ENCODE measurements at regions not wholly inside any gene's neighbourhood (a gene's known extent, or its start where the extent isn't known, plus 50 kb on each side); places are given as distances from the start of the nearest gene placed in this dataset.

DNA sequence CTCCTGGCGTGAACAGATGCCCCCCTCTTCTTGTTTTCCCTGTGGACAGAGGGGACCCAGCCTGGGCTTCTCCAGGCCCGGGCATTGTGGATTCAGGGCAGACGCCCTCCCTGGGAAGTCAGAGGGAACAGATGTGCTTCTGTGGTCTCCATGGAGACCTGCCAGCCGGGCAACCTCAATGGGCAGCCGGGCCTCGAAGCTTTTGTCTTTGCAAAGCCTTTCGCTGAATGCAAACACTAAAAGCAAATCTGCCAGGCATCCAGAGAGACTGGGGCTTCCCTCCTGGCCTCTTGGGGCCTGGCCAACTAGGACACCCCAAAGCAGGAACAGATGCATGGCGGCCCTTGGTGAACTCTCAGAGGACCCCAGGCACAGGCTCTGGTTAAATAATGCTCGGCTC, 370.0 kb upstream of the SULF2 start:
- ChIA-PET CTCF (ENCODE audit: partially characterized antibody) (no interaction called here), POLR2A (ENCODE audit: partially characterized antibody) (no interaction called here)
- H3K4me3 ChIP-seq (ENCODE audit: low read length in 2 of 2) = no peak overlapping the region
- no peaks in the 10 kb centered on the region for H3K27me3 ChIP-seq (ENCODE audit: insufficient read depth, low read length)
- H3K4me1 ChIP-seq (ENCODE audit: insufficient read depth, low read length) = no peaks in the 10 kb centered on the region
- DNase-seq = no peak
- no peaks in the 10 kb centered on the region for H3K36me3 ChIP-seq (ENCODE audit: insufficient read depth, low read length)
- peaks cover 10 to 20% of the 10 kb centered on the region in 2 donors for H3K27me3 Mint-ChIP-seq
- H3K9me3 Mint-ChIP-seq = peaks cover 2 to 20% (median 9%) of the 10 kb centered on the region in 8 donors
- no peaks in the 10 kb centered on the region for H3K9me3 ChIP-seq (ENCODE audit: control insufficient read depth in 1 of 2, low read length in 2 of 2)
- no peaks in the 10 kb centered on the region for H3K4me1 Mint-ChIP-seq
- H3K36me3 Mint-ChIP-seq = no peaks in the 10 kb centered on the region
- no peak overlapping the region for H3K27ac Mint-ChIP-seq
- H3K4me3 Mint-ChIP-seq = no peak overlapping the region
- no peak overlapping the region for H3K27ac ChIP-seq (ENCODE audit: low read depth, low read length)
- intact Hi-C loops (cut with micrococcal nuclease) = no loop called here

GRCh38 chr20:48154040-48154765, 368.9 kb upstream of the SULF2 start:
- no peak overlapping the region for H3K4me3 ChIP-seq (ENCODE audit: low read length in 2 of 2)
- H3K4me3 Mint-ChIP-seq = no peak overlapping the region
- no peaks in the 10 kb centered on the region for H3K4me1 ChIP-seq (ENCODE audit: insufficient read depth, low read length)
- H3K27ac Mint-ChIP-seq = no peak overlapping the region
- CTCF ChIA-PET (ENCODE audit: partially characterized antibody) = no interaction called here
- H3K36me3 Mint-ChIP-seq = no peaks in the 10 kb centered on the region
- intact Hi-C loops (cut with micrococcal nuclease) = no loop called here
- no peak for DNase-seq
- H3K9me3 ChIP-seq (ENCODE audit: control insufficient read depth in 1 of 2, low read length in 2 of 2) = no peaks in the 10 kb centered on the region
- no peaks in the 10 kb centered on the region for H3K36me3 ChIP-seq (ENCODE audit: insufficient read depth, low read length)
- no peaks in the 10 kb centered on the region for H3K27me3 ChIP-seq (ENCODE audit: insufficient read depth, low read length)
- POLR2A ChIA-PET (ENCODE audit: partially characterized antibody) = no interaction called here
- no peaks in the 10 kb centered on the region for H3K4me1 Mint-ChIP-seq
- H3K9me3 Mint-ChIP-seq = peaks cover 2 to 20% (median 9%) of the 10 kb centered on the region in 8 donors
- H3K27ac ChIP-seq (ENCODE audit: low read depth, low read length) = no peak overlapping the region
- H3K27me3 Mint-ChIP-seq = peaks cover 8 to 15% of the 10 kb centered on the region in 2 donors

DNA sequence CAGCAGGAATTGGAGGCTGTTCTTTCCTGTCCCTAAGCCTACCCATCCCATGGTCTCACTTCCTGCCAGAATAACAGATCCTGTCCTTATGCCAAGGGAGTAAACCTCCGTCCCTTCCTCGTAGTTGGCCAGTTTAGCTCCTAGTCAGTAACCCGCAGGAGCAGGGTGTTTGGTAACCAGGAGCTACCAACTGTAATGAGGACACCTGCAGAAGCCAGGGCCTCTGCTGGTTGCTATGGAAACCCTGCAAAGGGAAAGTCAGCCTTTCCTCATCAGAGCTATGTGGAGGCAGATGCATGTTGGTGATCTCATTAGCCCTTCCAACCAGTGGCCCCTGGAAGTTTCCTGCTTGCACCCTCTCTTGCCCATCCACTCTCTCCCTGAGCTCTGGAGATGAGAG, 368.2 kb upstream of the SULF2 start:
- DNase-seq = no peak
- Mint-ChIP-seq H3K36me3 (no peaks in the 10 kb centered on the region), H3K4me1 (no peaks in the 10 kb centered on the region), H3K4me3 (no peak overlapping the region), H3K27me3 (peaks cover 8 to 15% of the 10 kb centered on the region in 2 donors), H3K27ac (no peak overlapping the region), H3K9me3 (peaks cover 2 to 20% (median 9%) of the 10 kb centered on the region in 8 donors)
- no peak overlapping the region for H3K27ac ChIP-seq (ENCODE audit: low read depth, low read length)
- no peaks in the 10 kb centered on the region for H3K9me3 ChIP-seq (ENCODE audit: control insufficient read depth in 1 of 2, low read length in 2 of 2)
- intact Hi-C loops (cut with micrococcal nuclease) = no loop called here
- ChIA-PET POLR2A (ENCODE audit: partially characterized antibody) (no interaction called here), CTCF (ENCODE audit: partially characterized antibody) (no interaction called here)
- no peaks in the 10 kb centered on the region for H3K4me1 ChIP-seq (ENCODE audit: insufficient read depth, low read length)
- H3K36me3 ChIP-seq (ENCODE audit: insufficient read depth, low read length) = no peaks in the 10 kb centered on the region
- H3K4me3 ChIP-seq (ENCODE audit: low read length in 2 of 2) = no peak overlapping the region
- H3K27me3 ChIP-seq (ENCODE audit: insufficient read depth, low read length) = no peaks in the 10 kb centered on the region

- Histone ChIP-seq H3K27ac (ENCODE audit: low read depth, low read length) (no peak overlapping the region), H3K36me3 (ENCODE audit: insufficient read depth, low read length) (no peaks in the 10 kb centered on the region), H3K4me1 (ENCODE audit: insufficient read depth, low read length) (no peaks in the 10 kb centered on the region), H3K9me3 (ENCODE audit: control insufficient read depth in 1 of 2, low read length in 2 of 2) (no peaks in the 10 kb centered on the region), H3K4me3 (ENCODE audit: low read length in 2 of 2) (no peak overlapping the region), H3K27me3 (ENCODE audit: insufficient read depth, low read length) (no peaks in the 10 kb centered on the region)
- H3K4me1 Mint-ChIP-seq = no peaks in the 10 kb centered on the region
- peaks cover 2 to 20% (median 9%) of the 10 kb centered on the region in 8 donors for H3K9me3 Mint-ChIP-seq
- ChIA-PET POLR2A (ENCODE audit: partially characterized antibody) (no interaction called here), CTCF (ENCODE audit: partially characterized antibody) (no interaction called here)
- no peaks in the 10 kb centered on the region for H3K36me3 Mint-ChIP-seq
- H3K27me3 Mint-ChIP-seq = peaks cover 8 to 14% of the 10 kb centered on the region in 2 donors
- H3K4me3 Mint-ChIP-seq = no peak overlapping the region
- intact Hi-C loops (cut with micrococcal nuclease) = no loop called here
- H3K27ac Mint-ChIP-seq = no peak overlapping the region
- no peak for DNase-seq
Observed at GRCh38 chr20:48153103-48153502, 367.8 kb upstream of the SULF2 start.

- Mint-ChIP-seq H3K4me1 (no peaks in the 10 kb centered on the region), H3K4me3 (no peak overlapping the region), H3K9me3 (peaks cover 0 to 6% (median 2%) of the 10 kb centered on the region in 8 donors), H3K36me3 (no peaks in the 10 kb centered on the region), H3K27me3 (peaks cover 8 to 17% of the 10 kb centered on the region in 2 donors), H3K27ac (no peak overlapping the region)
- H3K4me3 ChIP-seq (ENCODE audit: low read length in 2 of 2) = no peak overlapping the region
- no peaks in the 10 kb centered on the region for H3K9me3 ChIP-seq (ENCODE audit: control insufficient read depth in 1 of 2, low read length in 2 of 2)
- no peaks in the 10 kb centered on the region for H3K4me1 ChIP-seq (ENCODE audit: insufficient read depth, low read length)
- POLR2A ChIA-PET (ENCODE audit: partially characterized antibody) = no interaction called here
- H3K36me3 ChIP-seq (ENCODE audit: insufficient read depth, low read length) = no peaks in the 10 kb centered on the region
- H3K27ac ChIP-seq (ENCODE audit: low read depth, low read length) = no peak overlapping the region
- CTCF ChIA-PET (ENCODE audit: partially characterized antibody) = no interaction called here
- no peak for DNase-seq
- intact Hi-C loops (cut with micrococcal nuclease) = no loop called here
- H3K27me3 ChIP-seq (ENCODE audit: insufficient read depth, low read length) = peaks cover 4% of the 10 kb centered on the region
Observed at GRCh38 chr20:48150568-48150967, 365.3 kb upstream of the SULF2 start.

DNA sequence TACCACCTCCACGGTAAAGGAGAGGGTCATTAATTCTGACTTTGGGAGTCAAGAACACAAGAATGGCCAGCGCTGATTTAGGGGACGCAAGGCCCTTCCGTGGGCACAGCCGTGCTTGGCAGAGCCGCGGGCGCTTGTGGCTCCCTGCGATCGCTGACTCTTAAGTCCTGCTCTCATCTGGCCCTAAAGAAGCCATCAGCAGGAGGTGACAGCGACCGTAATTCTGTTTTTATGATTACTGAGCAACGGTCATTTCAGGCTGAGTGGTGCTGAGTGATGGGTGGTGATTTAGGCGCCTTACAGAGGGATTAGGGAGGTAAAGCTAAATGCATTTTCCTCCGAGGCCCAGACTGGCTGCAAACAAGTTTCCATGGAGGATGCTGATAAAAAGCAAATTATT, 364.6 kb upstream of the SULF2 start:
- Mint-ChIP-seq H3K27ac (no peak overlapping the region), H3K4me3 (no peak overlapping the region), H3K36me3 (no peaks in the 10 kb centered on the region), H3K4me1 (no peaks in the 10 kb centered on the region), H3K27me3 (peaks cover 9 to 17% of the 10 kb centered on the region in 2 donors), H3K9me3 (peaks cover 0 to 4% (median 2%) of the 10 kb centered on the region in 8 donors)
- H3K9me3 ChIP-seq (ENCODE audit: control insufficient read depth in 1 of 2, low read length in 2 of 2) = no peaks in the 10 kb centered on the region
- CTCF ChIA-PET (ENCODE audit: partially characterized antibody) = no interaction called here
- intact Hi-C loops (cut with micrococcal nuclease) = no loop called here
- POLR2A ChIA-PET (ENCODE audit: partially characterized antibody) = no interaction called here
- no peak for DNase-seq
- no peaks in the 10 kb centered on the region for H3K36me3 ChIP-seq (ENCODE audit: insufficient read depth, low read length)
- H3K27me3 ChIP-seq (ENCODE audit: insufficient read depth, low read length) = peaks cover 4% of the 10 kb centered on the region
- H3K27ac ChIP-seq (ENCODE audit: low read depth, low read length) = no peak overlapping the region
- H3K4me3 ChIP-seq (ENCODE audit: low read length in 2 of 2) = no peak overlapping the region
- no peaks in the 10 kb centered on the region for H3K4me1 ChIP-seq (ENCODE audit: insufficient read depth, low read length)

- H3K4me1 Mint-ChIP-seq = no peaks in the 10 kb centered on the region
- DNase-seq = no peak
- no peak overlapping the region for H3K4me3 Mint-ChIP-seq
- peaks cover 6 to 13% of the 10 kb centered on the region in 2 donors for H3K27me3 Mint-ChIP-seq
- Histone ChIP-seq H3K36me3 (ENCODE audit: insufficient read depth, low read length) (no peaks in the 10 kb centered on the region), H3K27me3 (ENCODE audit: insufficient read depth, low read length) (peaks cover 4% of the 10 kb centered on the region), H3K4me1 (ENCODE audit: insufficient read depth, low read length) (no peaks in the 10 kb centered on the region), H3K9me3 (ENCODE audit: control insufficient read depth in 1 of 2, low read length in 2 of 2) (no peaks in the 10 kb centered on the region), H3K4me3 (ENCODE audit: low read length in 2 of 2) (no peak overlapping the region), H3K27ac (ENCODE audit: low read depth, low read length) (no peak overlapping the region)
- intact Hi-C loops (cut with micrococcal nuclease) = no loop called here
- ChIA-PET POLR2A (ENCODE audit: partially characterized antibody) (no interaction called here), CTCF (ENCODE audit: partially characterized antibody) (no interaction called here)
- H3K9me3 Mint-ChIP-seq = peaks cover 0 to 2% (median 0%) of the 10 kb centered on the region in 8 donors
- H3K27ac Mint-ChIP-seq = no peak overlapping the region
- H3K36me3 Mint-ChIP-seq = no peaks in the 10 kb centered on the region
Observed at GRCh38 chr20:48148916-48149672, 363.8 kb upstream of the SULF2 start.
